ENCODE measurements at regions not wholly inside any gene's neighbourhood (a gene's known extent, or its start where the extent isn't known, plus 50 kb on each side); places are given as distances from the start of the nearest gene placed in this dataset.

DNA sequence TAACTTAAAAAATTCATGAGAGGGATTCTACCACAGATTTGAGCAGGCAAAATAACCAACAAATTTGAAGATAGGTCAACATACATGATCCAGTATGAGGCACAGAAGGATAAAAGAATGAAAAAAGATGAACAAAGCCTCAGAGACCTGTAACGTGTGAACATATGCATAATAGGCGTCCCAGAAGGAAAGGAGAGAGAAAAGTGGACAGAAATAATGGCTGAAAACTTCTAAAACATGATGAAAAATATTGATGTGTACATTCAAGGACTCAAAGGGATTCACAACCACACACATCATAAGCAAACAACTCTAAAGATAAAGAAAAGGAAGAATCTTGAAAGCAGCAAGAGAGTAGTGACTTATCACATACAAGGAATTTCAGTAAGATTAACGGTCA, 100.1 kb upstream of the PARD3B start:
- Histone ChIP-seq H3K27me3 (ENCODE audit: control insufficient read depth, insufficient read depth, low read length) (no peaks in the 10 kb centered on the region), H3K4me3 (ENCODE audit: low read depth, low read length) (no peak overlapping the region), H3K36me3 (ENCODE audit: control insufficient read depth, insufficient read depth, low read length) (no peaks in the 10 kb centered on the region)
- DNase-seq (ENCODE audit: low read depth) = no peak
- TF ChIP-seq, protein P1, sequence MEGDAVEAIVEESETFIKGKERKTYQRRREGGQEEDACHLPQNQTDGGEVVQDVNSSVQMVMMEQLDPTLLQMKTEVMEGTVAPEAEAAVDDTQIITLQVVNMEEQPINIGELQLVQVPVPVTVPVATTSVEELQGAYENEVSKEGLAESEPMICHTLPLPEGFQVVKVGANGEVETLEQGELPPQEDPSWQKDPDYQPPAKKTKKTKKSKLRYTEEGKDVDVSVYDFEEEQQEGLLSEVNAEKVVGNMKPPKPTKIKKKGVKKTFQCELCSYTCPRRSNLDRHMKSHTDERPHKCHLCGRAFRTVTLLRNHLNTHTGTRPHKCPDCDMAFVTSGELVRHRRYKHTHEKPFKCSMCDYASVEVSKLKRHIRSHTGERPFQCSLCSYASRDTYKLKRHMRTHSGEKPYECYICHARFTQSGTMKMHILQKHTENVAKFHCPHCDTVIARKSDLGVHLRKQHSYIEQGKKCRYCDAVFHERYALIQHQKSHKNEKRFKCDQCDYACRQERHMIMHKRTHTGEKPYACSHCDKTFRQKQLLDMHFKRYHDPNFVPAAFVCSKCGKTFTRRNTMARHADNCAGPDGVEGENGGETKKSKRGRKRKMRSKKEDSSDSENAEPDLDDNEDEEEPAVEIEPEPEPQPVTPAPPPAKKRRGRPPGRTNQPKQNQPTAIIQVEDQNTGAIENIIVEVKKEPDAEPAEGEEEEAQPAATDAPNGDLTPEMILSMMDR (IDR thresholded peaks at IDR 0.05; ENCODE audit: insufficient read depth, low read length, poor library complexity, severe bottlenecking) = no peak

GRCh38 chr2:204447722-204448121, 97.6 kb upstream of the PARD3B start:
- TF ChIP-seq, protein P1 (IDR thresholded peaks at IDR 0.05; ENCODE audit: insufficient read depth, low read length, poor library complexity, severe bottlenecking) = no peak
- no peaks in the 10 kb centered on the region for H3K27me3 ChIP-seq (ENCODE audit: control insufficient read depth, insufficient read depth, low read length)
- DNase-seq (ENCODE audit: low read depth) = no peak
- H3K36me3 ChIP-seq (ENCODE audit: control insufficient read depth, insufficient read depth, low read length) = no peaks in the 10 kb centered on the region
- H3K4me3 ChIP-seq (ENCODE audit: low read depth, low read length) = no peak overlapping the region

DNA sequence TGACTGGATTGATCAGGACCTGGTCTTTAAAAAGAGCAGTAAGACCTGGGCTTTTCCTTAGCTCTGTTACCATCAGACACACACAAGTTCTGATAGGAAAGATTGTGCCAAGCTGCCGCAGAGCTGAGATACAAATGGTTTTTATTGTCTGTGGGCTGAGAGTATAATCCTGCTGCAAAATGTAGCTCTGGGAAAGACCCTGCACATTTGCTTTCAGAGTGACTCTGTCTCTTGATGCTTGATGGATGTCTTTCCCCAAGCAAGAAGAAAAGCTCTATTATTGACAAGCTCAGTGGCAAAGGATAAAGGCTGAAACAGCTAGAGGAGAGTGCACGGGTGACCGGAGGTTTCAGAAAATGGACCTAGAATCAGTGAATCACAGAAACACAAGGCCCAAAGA, 95.3 kb upstream of the PARD3B start:
- DNase-seq (ENCODE audit: low read depth) = no peak
- Histone ChIP-seq H3K4me3 (ENCODE audit: low read depth, low read length) (no peak overlapping the region), H3K36me3 (ENCODE audit: control insufficient read depth, insufficient read depth, low read length) (no peaks in the 10 kb centered on the region), H3K27me3 (ENCODE audit: control insufficient read depth, insufficient read depth, low read length) (no peaks in the 10 kb centered on the region)
- TF ChIP-seq, protein P1 (IDR thresholded peaks at IDR 0.05; ENCODE audit: insufficient read depth, low read length, poor library complexity, severe bottlenecking) = no peak

DNA sequence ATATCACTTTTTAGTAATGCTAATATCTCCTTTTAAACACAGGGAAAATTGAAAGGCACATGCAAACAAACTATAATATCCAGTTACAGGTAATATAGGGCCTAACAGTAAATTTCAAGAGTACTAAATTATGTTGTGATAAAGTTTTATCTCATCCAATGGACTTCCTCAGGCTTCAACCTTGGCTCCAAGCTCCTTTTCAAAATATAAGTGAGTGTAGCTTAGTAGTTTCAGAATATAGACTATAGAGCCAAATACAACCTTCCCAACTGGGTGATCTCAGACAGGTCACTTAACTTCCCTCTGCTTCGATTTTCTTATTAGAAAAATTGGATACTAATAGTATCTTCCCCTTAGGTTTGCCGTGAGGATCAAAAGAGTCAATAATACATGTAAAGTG, 93.5 kb upstream of the PARD3B start:
- Histone ChIP-seq H3K4me3 (ENCODE audit: low read depth, low read length) (no peak overlapping the region), H3K36me3 (ENCODE audit: control insufficient read depth, insufficient read depth, low read length) (no peaks in the 10 kb centered on the region), H3K27me3 (ENCODE audit: control insufficient read depth, insufficient read depth, low read length) (no peaks in the 10 kb centered on the region)
- TF ChIP-seq, protein P1 (IDR thresholded peaks at IDR 0.05; ENCODE audit: insufficient read depth, low read length, poor library complexity, severe bottlenecking) = no peak
- no peak for DNase-seq (ENCODE audit: low read depth)

GRCh38 chr2:204452464-204453023, 92.7 kb upstream of the PARD3B start:
- Histone ChIP-seq H3K27me3 (ENCODE audit: control insufficient read depth, insufficient read depth, low read length) (no peaks in the 10 kb centered on the region), H3K4me3 (ENCODE audit: low read depth, low read length) (no peak overlapping the region), H3K36me3 (ENCODE audit: control insufficient read depth, insufficient read depth, low read length) (no peaks in the 10 kb centered on the region)
- DNase-seq (ENCODE audit: low read depth) = peak; percentile 99
- TF ChIP-seq, protein P1 (IDR thresholded peaks at IDR 0.05; ENCODE audit: insufficient read depth, low read length, poor library complexity, severe bottlenecking) = no peak

- TF ChIP-seq, protein P1 (IDR thresholded peaks at IDR 0.05; ENCODE audit: insufficient read depth, low read length, poor library complexity, severe bottlenecking) = no peak
- DNase-seq (ENCODE audit: low read depth) = no peak
- Histone ChIP-seq H3K4me3 (ENCODE audit: low read depth, low read length) (no peak overlapping the region), H3K27me3 (ENCODE audit: control insufficient read depth, insufficient read depth, low read length) (no peaks in the 10 kb centered on the region), H3K36me3 (ENCODE audit: control insufficient read depth, insufficient read depth, low read length) (no peaks in the 10 kb centered on the region)
Observed at GRCh38 chr2:204453730-204454167, 91.5 kb upstream of the PARD3B start.
